HepG2 (cell line): ENCODE measurements at regions not wholly inside any gene's neighbourhood (a gene's known extent, or its start where the extent isn't known, plus 50 kb on each side); places are given as distances from the start of the nearest gene placed in this dataset.

ENCODE experiments used
- ATAC-seq: fragments of 200-7000 bp; cut with Tn5 transposase; 3 replicates; pipeline ENCODE4 v1.9.1; 2020; ENCODE audit warnings: mild to moderate bottlenecking, moderate library complexity
- BruUV-seq: library from RNA; stranded (reverse); fragments of 400-500 nt; replicated peaks from 2 replicates; lab custom pipeline; 2021; lab: Mats Ljungman, UMichigan
- CTCF ChIA-PET: fragments of 300-600 bp; formaldehyde crosslinking; extraction: SDS; loops from one replicate; lab custom pipeline; 2021; ENCODE audit warnings: low total read pairs, inconsistent platforms, low intra/inter-chr PET ratio; lab: Yijun Ruan, JAX
- POLR2A ChIA-PET: fragments of 350-600 bp; sonication (Branson Sonifier 250); formaldehyde crosslinking; loops from one replicate; lab custom pipeline; 2020; ENCODE audit warnings: antibody characterized with exemption, inconsistent platforms; lab: Yijun Ruan, JAX
- DNase-seq: peaks from one replicate; pipeline ENCODE4 v3.0.0-alpha.2; 2015; ENCODE audit warnings: low spot score
- FAIRE-seq: peaks from 3 replicates; lab custom pipeline; 2011; peaks lifted over from hg19 to GRCh38; lab: Jason Lieb, UNC
- H2AFZ ChIP-seq: one replicate; pipeline ENCODE4 v1.6.1; 2011; ENCODE audit warnings: low read length, inconsistent platforms
- H3K27ac ChIP-seq: fragments of 300-600 bp; 3 replicates; pipeline ENCODE4 v1.8.0; 2011; ENCODE audit warnings: mixed run types, mild to moderate bottlenecking, mixed read lengths, low read length, inconsistent platforms; ENCODE audit not compliant: insufficient read depth; ENCODE audit errors: extremely low read length
- H3K27me3 ChIP-seq, 2 experiments: fragments of 200-600 bp in 1 of 2; 2 replicates in 1 of 2; 3 replicates in 1 of 2; pipeline versions ENCODE4 v1.6.0 to v1.8.0; 2011; ENCODE audit warnings: low read length in 2 of 2, mild to moderate bottlenecking in 2 of 2, moderate library complexity in 2 of 2, inconsistent platforms in 1 of 2; ENCODE audit not compliant: insufficient read depth in 2 of 2, control insufficient read depth in 1 of 2
- H3K36me3 ChIP-seq, 2 experiments: fragments of 200-600 bp in 1 of 2; replicated peaks in 1 of 2; 2 replicates in 1 of 2; 3 replicates in 1 of 2; pipeline versions ENCODE4 v1.5.1 to v1.8.0; 2011; ENCODE audit warnings: low read length in 2 of 2, inconsistent platforms in 1 of 2; ENCODE audit not compliant: insufficient read depth in 2 of 2, control insufficient read depth in 1 of 2
- H3K4me1 ChIP-seq: 2 replicates; pipeline ENCODE4 v1.5.1; 2012; ENCODE audit warnings: low read length, inconsistent platforms; ENCODE audit not compliant: insufficient read depth
- H3K4me2 ChIP-seq: 2 replicates; pipeline ENCODE4 v1.6.0; 2011; ENCODE audit warnings: low read depth, low read length, inconsistent platforms
- H3K4me3 ChIP-seq, 3 experiments: fragments of 200-600 bp in 1 of 3; sonication (generic), shearing (Covaris generic) in 1 of 3; replicated peaks in 1 of 3; 2 replicates each; pipeline ENCODE4 v1.5.1; 2011 to 2016; ENCODE audit warnings: low read length in 3 of 3, inconsistent platforms in 2 of 3, low read depth in 2 of 3, mild to moderate bottlenecking in 2 of 3, control low read depth in 1 of 3, mixed read lengths in 1 of 3; ENCODE audit not compliant: insufficient read depth in 1 of 3
- H3K79me2 ChIP-seq: one replicate; pipeline ENCODE4 v1.6.1; 2011; ENCODE audit warnings: low read length, inconsistent platforms; ENCODE audit not compliant: insufficient read depth
- H3K9ac ChIP-seq: 2 replicates; pipeline ENCODE4 v1.6.0; 2011; ENCODE audit warnings: mild to moderate bottlenecking, low read depth, low read length, inconsistent platforms; ENCODE audit not compliant: insufficient read depth
- H3K9me3 ChIP-seq: 2 replicates; pipeline ENCODE4 v1.5.1; 2012; ENCODE audit warnings: mild to moderate bottlenecking, low read length
- H4K20me1 ChIP-seq: 2 replicates; pipeline ENCODE4 v1.6.0; 2011; ENCODE audit warnings: inconsistent platforms, mild to moderate bottlenecking, low read length, moderate library complexity; ENCODE audit not compliant: insufficient read depth
- BRF2 ChIP-seq: sonication (generic); formaldehyde crosslinking; IDR thresholded peaks from 2 replicates; pipeline ENCODE4 v1.8.1; 2022; ENCODE audit warnings: mild to moderate bottlenecking, missing genetic modification reagents
- CBX1 ChIP-seq: IDR thresholded peaks from one replicate; pipeline ENCODE4 v1.6.1; 2016; ENCODE audit warnings: antibody characterized with exemption, low read depth
- CREB3 ChIP-seq: sonication (generic); formaldehyde crosslinking; IDR thresholded peaks from 2 replicates; pipeline ENCODE4 v1.5.0; 2020; ENCODE audit warnings: missing genetic modification reagents
- MTERF4 ChIP-seq: sonication (generic); formaldehyde crosslinking; IDR thresholded peaks from 2 replicates; pipeline ENCODE4 v1.8.0; 2023; ENCODE audit warnings: mild to moderate bottlenecking, missing genetic modification reagents
- PTBP1 ChIP-seq: fragments of 200-400 bp; formaldehyde crosslinking; IDR thresholded peaks from 2 replicates; pipeline ENCODE4 v1.6.1; 2018; ENCODE audit warnings: low read length, low read depth; ENCODE audit not compliant: poor library complexity, severe bottlenecking
- SAP130 ChIP-seq: IDR thresholded peaks from 2 replicates; pipeline ENCODE4 v1.6.1; 2016; ENCODE audit warnings: low read depth
- TEAD3 ChIP-seq: optimal IDR thresholded peaks from 2 replicates; pipeline ENCODE3; 2016; ENCODE audit warnings: borderline replicate concordance
- WIZ ChIP-seq: sonication (generic); formaldehyde crosslinking; IDR thresholded peaks from 2 replicates; pipeline ENCODE4 v1.5.1; 2020; ENCODE audit warnings: mild to moderate bottlenecking, missing genetic modification reagents
- ZBTB26 ChIP-seq: IDR thresholded peaks from 2 replicates; pipeline ENCODE4 v1.6.1; 2016; ENCODE audit warnings: missing compliant biosample characterization, missing genetic modification reagents, borderline replicate concordance
- ZNF101 ChIP-seq: sonication (generic); formaldehyde crosslinking; IDR thresholded peaks from 2 replicates; pipeline ENCODE4 v1.4.0; 2020; ENCODE audit warnings: mild to moderate bottlenecking, low read depth, missing genetic modification reagents, borderline replicate concordance
- ZNF318 ChIP-seq: sonication (generic); formaldehyde crosslinking; IDR thresholded peaks from 2 replicates; pipeline ENCODE4 v1.4.0; 2020; ENCODE audit warnings: mild to moderate bottlenecking, missing genetic modification reagents
- ZNF543 ChIP-seq: sonication (generic); formaldehyde crosslinking; IDR thresholded peaks from 2 replicates; pipeline ENCODE4 v1.4.0; 2020; ENCODE audit warnings: mild to moderate bottlenecking, missing genetic modification reagents
- WGBS: methylation state at CpG from one replicate; pipeline ENCODE4 v1.1.6; 2017; ENCODE audit warnings: low lambda C conversion rate; 5-methylcytosine and 5-hydroxymethylcytosine counted together
- in situ Hi-C: cut with HindIII; loops from 2 replicates; pipeline ENCODE4 v1.10.0; 2017; ENCODE audit warnings: low pct_unique_long_range_greater_than_20kb; ENCODE audit not compliant: extremely low pct_ligation_motif_present
- intact Hi-C: fragments of 100-400 bp; cut with micrococcal nuclease; formaldehyde crosslinking; loops from one replicate; pipeline ENCODE4 v1.10.0; 2022; ENCODE audit not compliant: unreplicated experiment

GRCh38 chrX:56069299-56069931 lies 162.7 kb upstream of the KLF8 start:
- Histone ChIP-seq H3K9ac (no peak overlapping the region), H3K4me3 (no peak overlapping the region), H3K36me3 (no peaks in the 10 kb centered on the region), H2AFZ (no peak overlapping the region), H3K27me3 (no peaks in the 10 kb centered on the region), H3K79me2 (no peaks in the 10 kb centered on the region), H4K20me1 (no peaks in the 10 kb centered on the region), H3K27ac (no peak overlapping the region), H3K4me1 (no peaks in the 10 kb centered on the region), H3K9me3 (no peaks in the 10 kb centered on the region; the same call in 1 of the 2 replicates), H3K4me2 (no peak overlapping the region)
- ChIA-PET CTCF (no interaction called here), POLR2A (no interaction called here)
- no peak for FAIRE-seq
- intact Hi-C loops: no loop called here
- in situ Hi-C loops: no loop called here
- no peak for ATAC-seq
- DNase-seq: no peak
- no TSS peak for BruUV-seq
- WGBS: no CpG with 5 or more reads among the region's 9 CpGs
- TF ChIP-seq BRF2 (no peak), ZNF101 (no peak), CBX1 (no peak), ZNF543 (CRISPR knock-in tag) (no peak), ZBTB26 (no peak), SAP130 (CRISPR knock-in tag) (no peak), WIZ (CRISPR knock-in tag) (no peak), MTERF4 (no peak), ZNF318 (CRISPR knock-in tag) (no peak), CREB3 (CRISPR knock-in tag) (no peak), TEAD3 (CRISPR knock-in tag) (no peak), PTBP1 (no peak)
